Lower leg skin (tissue), 4 donors: ENCODE measurements at regions not wholly inside any gene's neighbourhood (a gene's known extent, or its start where the extent isn't known, plus 50 kb on each side); places are given as distances from the start of the nearest gene placed in this dataset.

Source experiments
- DNase-seq, 2 donors: peaks; one replicate each; pipeline ENCODE4 v3.0.0-alpha.2; 2019; ENCODE audit warnings: low spot score in 2 of 2
- H3K4me3 ChIP-seq: fragments of 200-600 bp; sonication (generic); 2 replicates; pipeline ENCODE4 v1.5.1; 2017; ENCODE audit warnings: mild to moderate bottlenecking, low read depth; ENCODE audit not compliant: poor library complexity, severe bottlenecking
- POLR2A ChIP-seq, 2 donors: fragments of 450-650 bp; IDR thresholded peaks; one replicate each; pipeline ENCODE4 v1.6.1; 2016 to 2017; ENCODE audit warnings: antibody characterized with exemption in 2 of 2, mild to moderate bottlenecking in 1 of 2, moderate library complexity in 1 of 2
- WGBS, 2 donors: methylation state at CpG; one replicate each; pipeline ENCODE4 v1.1.5; 2018; 5-methylcytosine and 5-hydroxymethylcytosine counted together
- intact Hi-C: fragments of 100-400 bp; cut with DNase I; formaldehyde crosslinking; loops from one replicate; pipeline ENCODE4 v1.15.0; 2023; ENCODE audit warnings: low total_unique reads
- TF ChIP-seq, protein P1 (sequence below), 3 donors: fragments of 450-650 bp; IDR thresholded peaks; one replicate each; pipeline ENCODE4 v1.5.1; 2016; ENCODE audit warnings: antibody characterized with exemption in 3 of 3, mild to moderate bottlenecking in 3 of 3, moderate library complexity in 2 of 3

DNA sequence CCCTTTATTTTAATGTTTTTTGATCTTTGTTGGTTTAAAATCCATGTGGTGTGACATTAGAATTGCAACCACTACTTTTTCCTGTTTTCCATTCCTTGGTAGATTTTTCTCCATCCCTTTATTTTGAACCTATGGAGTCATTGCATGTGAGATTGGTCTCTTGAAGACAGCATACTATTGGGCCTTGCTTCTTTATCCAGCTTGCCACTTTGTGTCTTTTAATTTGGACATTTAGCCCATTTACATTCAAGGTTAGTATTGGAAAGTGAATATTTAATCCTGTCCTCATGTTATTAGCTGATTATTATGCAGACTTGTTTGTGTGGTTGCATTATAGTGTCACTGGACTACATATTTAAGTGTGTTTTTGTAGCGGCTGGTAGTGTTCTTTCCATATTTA lies 782.9 kb downstream of the SLC4A3 start:
- WGBS, 2 donors = 43 to 83% methylated on average over 1 of the region's 1 CpG
- DNase-seq = no peak
- intact Hi-C loops = no loop called here
- no peak overlapping the region for H3K4me3 ChIP-seq
- TF ChIP-seq, protein P1, sequence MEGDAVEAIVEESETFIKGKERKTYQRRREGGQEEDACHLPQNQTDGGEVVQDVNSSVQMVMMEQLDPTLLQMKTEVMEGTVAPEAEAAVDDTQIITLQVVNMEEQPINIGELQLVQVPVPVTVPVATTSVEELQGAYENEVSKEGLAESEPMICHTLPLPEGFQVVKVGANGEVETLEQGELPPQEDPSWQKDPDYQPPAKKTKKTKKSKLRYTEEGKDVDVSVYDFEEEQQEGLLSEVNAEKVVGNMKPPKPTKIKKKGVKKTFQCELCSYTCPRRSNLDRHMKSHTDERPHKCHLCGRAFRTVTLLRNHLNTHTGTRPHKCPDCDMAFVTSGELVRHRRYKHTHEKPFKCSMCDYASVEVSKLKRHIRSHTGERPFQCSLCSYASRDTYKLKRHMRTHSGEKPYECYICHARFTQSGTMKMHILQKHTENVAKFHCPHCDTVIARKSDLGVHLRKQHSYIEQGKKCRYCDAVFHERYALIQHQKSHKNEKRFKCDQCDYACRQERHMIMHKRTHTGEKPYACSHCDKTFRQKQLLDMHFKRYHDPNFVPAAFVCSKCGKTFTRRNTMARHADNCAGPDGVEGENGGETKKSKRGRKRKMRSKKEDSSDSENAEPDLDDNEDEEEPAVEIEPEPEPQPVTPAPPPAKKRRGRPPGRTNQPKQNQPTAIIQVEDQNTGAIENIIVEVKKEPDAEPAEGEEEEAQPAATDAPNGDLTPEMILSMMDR (IDR thresholded peaks at IDR 0.05) = no peak
- no peak for TF ChIP-seq POLR2A (IDR thresholded peaks at IDR 0.05)

DNA sequence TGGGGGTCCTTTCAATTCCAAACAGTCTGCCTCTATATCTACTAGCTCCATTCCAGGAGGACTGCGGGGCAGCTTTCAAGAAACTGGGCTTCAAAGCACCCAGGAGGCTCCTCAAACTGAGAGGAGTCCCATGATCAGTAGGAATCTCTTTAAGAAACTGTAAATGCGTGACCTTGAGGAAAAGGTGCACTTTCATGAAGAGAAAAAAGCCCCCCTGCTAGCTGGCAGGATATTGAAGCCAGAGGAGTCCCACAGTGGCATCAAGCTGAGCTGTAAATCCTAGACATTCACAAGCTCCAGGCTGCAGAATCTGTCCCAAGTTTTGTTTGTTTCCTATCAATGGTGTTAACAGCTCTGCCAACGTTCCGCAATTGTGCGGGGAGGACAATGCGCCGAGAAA lies 790.1 kb downstream of the SLC4A3 start:
- DNase-seq = no peak
- WGBS, 2 donors = 66 to 78% methylated on average over 7 of the region's 7 CpGs
- intact Hi-C loops = no loop called here
- no peak for TF ChIP-seq POLR2A (IDR thresholded peaks at IDR 0.05)
- TF ChIP-seq, protein P1 (IDR thresholded peaks at IDR 0.05) = no peak
- no peak overlapping the region for H3K4me3 ChIP-seq

DNA sequence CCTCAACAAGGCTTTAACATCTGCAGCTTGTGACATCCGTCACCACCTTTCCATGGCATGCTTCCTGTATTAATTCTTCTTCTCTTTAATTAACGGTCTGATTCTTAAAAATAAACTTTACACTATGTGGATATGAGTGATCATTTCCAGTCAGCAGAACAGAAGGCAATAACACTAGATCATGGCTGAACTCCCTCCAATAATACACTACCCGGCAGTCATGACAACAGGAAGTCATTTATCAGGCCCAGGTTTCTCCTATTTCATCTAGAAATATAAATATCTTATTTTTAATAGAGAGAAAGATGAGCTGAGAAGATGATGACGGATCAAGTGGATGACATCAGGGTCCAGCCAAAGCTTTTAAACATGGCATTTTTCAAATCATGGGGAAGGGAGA lies 792.2 kb downstream of the SLC4A3 start:
- DNase-seq = no peak
- WGBS, 2 donors = 67 to 68% methylated on average over 4 of the region's 4 CpGs
- intact Hi-C loops = no loop called here

DNA sequence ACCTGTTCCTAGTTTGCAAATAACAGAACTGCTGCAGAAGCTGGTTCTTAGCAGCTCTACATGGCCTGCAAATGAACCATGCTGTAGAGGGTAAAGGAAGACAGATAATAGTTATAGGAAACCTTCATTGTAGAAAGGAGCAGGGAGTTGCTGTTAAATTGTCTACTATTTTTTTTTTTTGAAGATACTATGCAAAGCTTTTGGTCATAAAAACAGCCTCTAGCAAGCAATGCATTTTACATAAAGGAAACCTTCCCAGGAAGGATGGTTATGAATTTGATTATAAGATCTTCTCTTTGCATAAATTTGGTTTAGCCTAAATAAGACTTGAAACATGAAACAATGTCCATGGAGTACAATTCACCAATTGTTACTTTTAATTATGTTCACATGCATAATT lies 793.4 kb downstream of the SLC4A3 start:
- H3K4me3 ChIP-seq = no peak overlapping the region
- no peak for TF ChIP-seq POLR2A (IDR thresholded peaks at IDR 0.05)
- TF ChIP-seq, protein P1 (IDR thresholded peaks at IDR 0.05) = no peak
- DNase-seq = no peak
- intact Hi-C loops = no loop called here

More for the DNA sequence above, 792.2 kb downstream of the SLC4A3 start:
- TF ChIP-seq, protein P1 (IDR thresholded peaks at IDR 0.05) = no peak
- no peak for TF ChIP-seq POLR2A (IDR thresholded peaks at IDR 0.05)
- no peak overlapping the region for H3K4me3 ChIP-seq

DNA sequence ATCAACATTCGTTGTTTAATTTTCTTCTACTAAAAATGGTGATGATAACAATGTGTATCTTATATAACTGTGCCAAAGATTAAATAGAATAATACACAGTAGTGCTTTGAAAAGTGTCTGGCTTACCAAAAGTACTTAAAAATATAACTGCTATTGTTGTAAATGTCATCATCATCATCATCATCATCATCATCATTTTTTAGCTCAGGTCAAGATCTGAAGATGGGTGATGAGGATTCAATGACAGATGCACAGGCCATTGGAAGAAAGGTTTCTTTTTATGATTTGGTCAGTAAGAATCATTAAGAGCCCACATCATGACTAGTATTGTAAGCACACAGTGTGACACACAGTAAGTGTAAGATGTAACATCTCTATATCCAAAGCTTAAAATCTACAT lies 795.2 kb downstream of the SLC4A3 start:
- 76 to 80% methylated on average over 1 of the region's 1 CpG for WGBS, 2 donors
- H3K4me3 ChIP-seq = no peak overlapping the region
- DNase-seq = no peak
- intact Hi-C loops = no loop called here
- TF ChIP-seq POLR2A (IDR thresholded peaks at IDR 0.05) = no peak
- TF ChIP-seq, protein P1 (IDR thresholded peaks at IDR 0.05) = no peak

DNA sequence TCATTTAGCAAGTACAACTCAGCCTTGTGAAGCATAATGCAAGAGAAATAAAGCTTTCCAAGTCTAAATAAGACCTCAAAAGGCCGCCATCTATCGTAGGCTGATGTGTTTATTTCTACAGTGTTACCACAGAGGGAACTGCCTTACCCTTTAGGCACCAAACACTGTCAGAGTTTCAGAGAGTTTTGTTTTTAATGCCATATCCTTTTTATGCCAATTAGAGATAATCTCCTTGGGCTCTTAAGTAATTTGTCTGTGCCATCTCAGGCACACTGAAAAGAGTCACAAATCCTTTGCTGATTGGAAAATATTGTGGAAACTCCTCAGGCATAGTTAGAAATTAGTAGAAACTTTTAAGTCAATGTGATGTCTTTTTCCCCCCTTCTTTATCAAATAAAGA lies 797.1 kb downstream of the SLC4A3 start:
- intact Hi-C loops = no loop called here
- no peak for TF ChIP-seq POLR2A (IDR thresholded peaks at IDR 0.05)
- TF ChIP-seq, protein P1 (IDR thresholded peaks at IDR 0.05) = no peak
- 43 to 50% methylated on average over 2 of the region's 2 CpGs for WGBS, 2 donors
- H3K4me3 ChIP-seq = no peak overlapping the region
- no peak for DNase-seq
